MM.1S (cell line): ENCODE measurements at regions not wholly inside any gene's neighbourhood (a gene's known extent, or its start where the extent isn't known, plus 50 kb on each side); places are given as distances from the start of the nearest gene placed in this dataset.

Experiments used
- CTCF ChIP-seq: fragments of 300-600 bp; sonication (generic); IDR thresholded peaks from 2 replicates; pipeline ENCODE4 v1.5.1; 2016; ENCODE audit warnings: antibody characterized with exemption, low read length, mixed read lengths
- EZH2 ChIP-seq: fragments of 300-600 bp; sonication (generic); optimal IDR thresholded peaks from 2 replicates; pipeline ENCODE3; 2017; ENCODE audit warnings: low read depth, mild to moderate bottlenecking, antibody characterized with exemption, low read length, mixed read lengths
- EZH2phosphoT487 ChIP-seq: fragments of 300-600 bp; sonication (generic); IDR thresholded peaks from 2 replicates; pipeline ENCODE4 v1.6.1; 2018; ENCODE audit warnings: antibody characterized with exemption, low read length

- TF ChIP-seq CTCF (no peak), EZH2phosphoT487 (no peak), EZH2 (no peak)
Observed at GRCh38 chr3:137282871-137283270, 325.1 kb downstream of the IL20RB start.
